Common myeloid progenitor, CD34-positive (primary cell): ENCODE measurements at regions not wholly inside any gene's neighbourhood (a gene's known extent, or its start where the extent isn't known, plus 50 kb on each side); places are given as distances from the start of the nearest gene placed in this dataset.

Source experiments
- CTCF ChIA-PET: fragments of 350-600 bp; sonication (Branson Sonifier 250); formaldehyde crosslinking; loops from one replicate; lab custom pipeline; 2021; ENCODE audit warnings: antibody characterized with exemption; lab: Charles Lee
- POLR2A ChIA-PET: fragments of 350-600 bp; sonication (Branson Sonifier 250); formaldehyde crosslinking; loops from one replicate; lab custom pipeline; 2021; ENCODE audit warnings: antibody characterized with exemption; lab: Charles Lee
- DNase-seq, 3 donors: peaks; one replicate each; pipeline versions ENCODE4 v3.0.0 to v3.0.0-alpha.2; 2013
- H3K27ac ChIP-seq, 2 experiments: 1 replicate in 1 of 2; 2 replicates in 1 of 2; pipeline ENCODE4 v1.7.0; 2013; ENCODE audit warnings: inconsistent platforms in 2 of 2, low read length in 2 of 2, mild to moderate bottlenecking in 2 of 2, low read depth in 1 of 2, moderate library complexity in 1 of 2; ENCODE audit not compliant: severe bottlenecking in 2 of 2, insufficient read depth in 1 of 2, poor library complexity in 1 of 2
- H3K27me3 ChIP-seq, 5 experiments: replicated peaks in 2 of 5; 1 replicate in 3 of 5; 2 replicates in 2 of 5; pipeline versions ENCODE4 v1.6.1 to v1.7.0; 2013; ENCODE audit warnings: low read length in 4 of 5, mild to moderate bottlenecking in 2 of 5, moderate library complexity in 2 of 5, inconsistent platforms in 1 of 5; ENCODE audit not compliant: insufficient read depth in 5 of 5, control insufficient read depth in 4 of 5
- H3K36me3 ChIP-seq, 4 experiments: 1 replicate in 2 of 4; 2 replicates in 2 of 4; pipeline versions ENCODE4 v1.6.1 to v1.7.0; 2013; ENCODE audit warnings: low read length in 3 of 4, control low read depth in 1 of 4, mild to moderate bottlenecking in 1 of 4; ENCODE audit not compliant: control insufficient read depth in 4 of 4, insufficient read depth in 4 of 4
- H3K4me1 ChIP-seq, 4 experiments: 1 replicate in 3 of 4; 2 replicates in 1 of 4; pipeline versions ENCODE4 v1.6.1 to v1.7.1; 2013; ENCODE audit warnings: low read length in 3 of 4, mild to moderate bottlenecking in 3 of 4, control low read depth in 1 of 4, inconsistent platforms in 1 of 4, moderate library complexity in 1 of 4; ENCODE audit not compliant: control insufficient read depth in 4 of 4, insufficient read depth in 4 of 4; ENCODE audit errors: control extremely low read depth in 1 of 4
- H3K4me3 ChIP-seq, 7 experiments: 1 replicate in 4 of 7; 2 replicates in 3 of 7; pipeline versions ENCODE4 v1.5.1 to v1.7.0; 2013; ENCODE audit warnings: mild to moderate bottlenecking in 7 of 7, low read length in 6 of 7, moderate library complexity in 6 of 7, inconsistent platforms in 2 of 7, low read depth in 2 of 7, control low read depth in 1 of 7; ENCODE audit not compliant: insufficient read depth in 4 of 7, control insufficient read depth in 1 of 7; ENCODE audit errors: extremely low read depth in 1 of 7
- H3K9me3 ChIP-seq, 5 experiments: 1 replicate in 4 of 5; 2 replicates in 1 of 5; pipeline versions ENCODE4 v1.6.1 to v1.7.1; 2013; ENCODE audit warnings: low read length in 4 of 5, mild to moderate bottlenecking in 2 of 5, inconsistent platforms in 1 of 5, low read depth in 1 of 5, moderate library complexity in 1 of 5; ENCODE audit not compliant: control insufficient read depth in 4 of 5, insufficient read depth in 2 of 5; ENCODE audit errors: control extremely low read depth in 1 of 5
- WGBS: methylation state at CpG from one replicate; pipeline ENCODE4 v1.1.5; 2013; ENCODE audit not compliant: insufficient coverage; 5-methylcytosine and 5-hydroxymethylcytosine counted together

GRCh38 chr4:28427306-28428085, 1566.9 kb downstream of the STIM2 start:
- POLR2A ChIA-PET, result no interaction called here
- CTCF ChIA-PET, result no interaction called here
- H3K36me3 ChIP-seq, result no peaks in the 10 kb centered on the region
- H3K27ac ChIP-seq, result no peak overlapping the region
- no CpG with 5 or more reads among the region's 4 CpGs for WGBS
- H3K4me3 ChIP-seq, result no peak overlapping the region
- no peaks in the 10 kb centered on the region for H3K9me3 ChIP-seq
- no peak for DNase-seq
- no peaks in the 10 kb centered on the region for H3K4me1 ChIP-seq
- H3K27me3 ChIP-seq, result no peaks in the 10 kb centered on the region

DNA sequence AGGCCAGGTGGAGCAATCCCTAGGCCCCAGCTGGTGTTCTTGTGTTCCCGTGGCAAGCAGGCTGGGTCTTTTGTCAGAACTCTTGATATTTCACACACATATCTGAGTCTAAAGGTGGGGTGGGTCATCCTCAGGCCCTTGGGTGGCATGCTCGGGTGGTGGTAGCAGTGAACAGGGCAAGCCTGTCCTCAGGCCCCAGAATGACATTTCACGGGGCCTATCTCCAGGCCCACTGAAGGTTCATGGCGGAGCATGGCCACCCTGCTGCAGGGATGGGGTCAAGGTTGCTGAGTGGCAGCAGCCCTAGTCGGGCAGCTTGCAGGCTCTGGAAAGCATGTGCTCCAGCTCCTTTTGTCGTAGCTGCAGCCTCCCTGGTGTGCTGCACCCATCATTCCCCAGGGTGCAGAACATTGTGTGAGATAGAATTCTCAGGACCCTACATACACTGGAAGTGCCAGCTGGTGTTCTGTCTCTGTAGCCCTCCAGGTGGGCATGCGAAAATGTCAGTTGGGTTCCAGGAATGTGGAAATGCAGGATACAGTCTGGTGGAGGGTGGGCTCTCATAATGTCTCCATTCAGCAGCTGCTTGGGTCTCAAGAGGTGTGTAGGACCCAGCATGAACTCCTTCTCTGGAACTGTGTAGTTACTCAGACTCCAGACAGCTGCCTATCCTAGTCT, 1571.8 kb downstream of the STIM2 start:
- Histone ChIP-seq H3K36me3 (no peaks in the 10 kb centered on the region), H3K27ac (no peak overlapping the region), H3K4me1 (no peaks in the 10 kb centered on the region), H3K4me3 (no peak overlapping the region), H3K27me3 (no peaks in the 10 kb centered on the region), H3K9me3 (no peaks in the 10 kb centered on the region)
- POLR2A ChIA-PET, result no interaction called here
- CTCF ChIA-PET, result no interaction called here
- no peak for DNase-seq
- 95% methylated on average over 6 of the region's 7 CpGs for WGBS

GRCh38 chr4:28435314-28435713, 1574.7 kb downstream of the STIM2 start:
- POLR2A ChIA-PET, result no interaction called here
- H3K4me3 ChIP-seq, result no peak overlapping the region
- DNase-seq, result no peak
- 60% methylated on average over 2 of the region's 2 CpGs for WGBS
- H3K9me3 ChIP-seq, result no peaks in the 10 kb centered on the region
- no peak overlapping the region for H3K27ac ChIP-seq
- CTCF ChIA-PET, result no interaction called here
- no peaks in the 10 kb centered on the region for H3K27me3 ChIP-seq
- no peaks in the 10 kb centered on the region for H3K36me3 ChIP-seq
- no peaks in the 10 kb centered on the region for H3K4me1 ChIP-seq

- POLR2A ChIA-PET, result no interaction called here
- CTCF ChIA-PET, result no interaction called here
Measured at GRCh38 chr4:28436191-28437080, 1575.8 kb downstream of the STIM2 start.

DNA sequence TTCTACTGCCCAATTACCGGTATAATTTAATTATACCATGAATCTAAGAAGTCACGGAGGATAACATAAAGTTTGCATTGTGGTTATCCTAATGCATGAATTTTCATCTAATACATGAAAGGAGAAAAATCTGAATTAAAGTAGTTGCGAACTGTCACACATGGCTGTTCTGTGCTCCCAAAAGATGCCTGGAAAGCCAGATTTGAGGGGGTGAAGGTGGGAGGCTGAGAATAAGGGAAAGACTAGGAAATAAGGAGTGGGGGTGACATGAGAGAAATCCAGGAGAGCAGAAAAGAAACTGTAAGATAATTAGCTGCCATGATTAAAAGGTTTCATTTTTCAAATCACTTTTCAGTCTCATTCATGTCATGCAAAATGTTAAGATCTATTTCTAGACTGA, 1582.7 kb downstream of the STIM2 start:
- Histone ChIP-seq H3K27me3 (no peaks in the 10 kb centered on the region), H3K9me3 (no peaks in the 10 kb centered on the region), H3K4me1 (no peaks in the 10 kb centered on the region), H3K27ac (no peak overlapping the region), H3K4me3 (no peak overlapping the region), H3K36me3 (no peaks in the 10 kb centered on the region)
- ChIA-PET CTCF (no interaction called here), POLR2A (no interaction called here)
- DNase-seq, result no peak
- WGBS, result 83% methylated on average over 1 of the region's 3 CpGs

More at GRCh38 chr4:28436191-28437080, 1575.8 kb downstream of the STIM2 start:
- Histone ChIP-seq H3K27me3 (no peaks in the 10 kb centered on the region), H3K4me1 (no peaks in the 10 kb centered on the region), H3K4me3 (no peak overlapping the region), H3K9me3 (no peaks in the 10 kb centered on the region), H3K27ac (no peak overlapping the region), H3K36me3 (no peaks in the 10 kb centered on the region)
- DNase-seq, result no peak
- 85% methylated on average over 7 of the region's 10 CpGs for whole genome bisulfite sequencing

DNA sequence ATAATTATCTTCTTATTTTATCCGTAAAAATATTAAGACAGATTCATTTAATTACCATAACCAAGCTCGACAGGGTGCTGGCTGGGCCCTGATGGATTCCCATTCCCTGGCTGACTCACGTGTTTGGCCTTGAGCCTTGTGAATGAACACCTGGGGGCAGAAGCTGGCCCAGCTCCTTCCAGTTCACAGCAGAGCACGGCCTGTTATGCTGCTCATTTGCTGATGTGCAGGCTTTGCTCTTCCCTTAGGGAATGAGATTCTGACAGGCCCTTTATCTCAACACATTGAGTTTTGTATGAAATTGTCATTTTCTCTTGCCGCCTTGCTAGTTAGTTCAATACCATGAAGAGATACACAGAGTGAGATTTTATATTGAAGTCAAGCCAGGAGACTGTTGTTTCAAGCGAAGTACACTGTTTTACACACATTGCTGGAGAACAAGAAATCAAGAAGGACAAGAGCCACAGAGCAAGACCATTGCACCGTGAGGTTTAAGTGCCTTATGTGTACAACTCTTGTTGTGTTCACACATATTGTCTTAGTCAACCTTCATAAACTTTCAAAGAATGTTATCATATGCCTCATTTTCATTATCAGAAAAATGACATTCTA, 1583.3 kb downstream of the STIM2 start:
- ChIA-PET POLR2A (no interaction called here), CTCF (no interaction called here)
- WGBS, result 90% methylated on average over 5 of the region's 7 CpGs

More for the DNA sequence above, 1583.3 kb downstream of the STIM2 start:
- H3K4me3 ChIP-seq, result no peak overlapping the region
- H3K36me3 ChIP-seq, result no peaks in the 10 kb centered on the region
- DNase-seq, result no peak
- H3K4me1 ChIP-seq, result no peaks in the 10 kb centered on the region
- H3K27me3 ChIP-seq, result no peaks in the 10 kb centered on the region
- no peak overlapping the region for H3K27ac ChIP-seq
- no peaks in the 10 kb centered on the region for H3K9me3 ChIP-seq
